ENCODE measurements at regions not wholly inside any gene's neighbourhood (a gene's known extent, or its start where the extent isn't known, plus 50 kb on each side); places are given as distances from the start of the nearest gene placed in this dataset.

- no peak for DNase-seq
- Histone ChIP-seq H3K14ac (ENCODE audit: insufficient read depth, low read length) (no peak overlapping the region), H3K79me2 (ENCODE audit: insufficient read depth, low read length) (no peaks in the 10 kb centered on the region), H2BK12ac (ENCODE audit: insufficient read length, low read depth, low read length) (no peak overlapping the region), H3K23ac (ENCODE audit: insufficient read length, low read depth, low read length) (no peak overlapping the region), H3K27ac (ENCODE audit: insufficient read length, low read depth, low read length) (no peak overlapping the region), H3K9ac (ENCODE audit: extremely low read depth, insufficient read length, low read length) (no peak overlapping the region), H3K9me3 (ENCODE audit: control insufficient read depth, low read depth, low read length) (no peaks in the 10 kb centered on the region), H4K8ac (replicated peaks; ENCODE audit: insufficient read length, low read depth, low read length) (no peak overlapping the region), H3T11ph (ENCODE audit: low read length) (no peak overlapping the region), H3K4me2 (ENCODE audit: insufficient read depth, insufficient read length, low read length) (no peak overlapping the region), H4K91ac (ENCODE audit: insufficient read length, low read depth, low read length) (no peak overlapping the region), H3K18ac (ENCODE audit: insufficient read length, low read depth, low read length) (no peak overlapping the region), H3K4ac (ENCODE audit: low read depth, low read length) (no peak overlapping the region), H3K23me2 (ENCODE audit: insufficient read length, low read depth, low read length, poor library complexity, severe bottlenecking) (no peaks in the 10 kb centered on the region), H4K20me1 (ENCODE audit: control insufficient read depth, insufficient read depth, insufficient read length) (no peaks in the 10 kb centered on the region), H2BK20ac (ENCODE audit: low read depth, low read length, poor library complexity, severe bottlenecking) (no peak overlapping the region), H2BK120ac (ENCODE audit: low read depth, low read length, poor library complexity, severe bottlenecking) (no peak overlapping the region), H3K4me1 (ENCODE audit: insufficient read depth, low read length) (no peaks in the 10 kb centered on the region), H3K27me3 (ENCODE audit: insufficient read depth, low read length) (no peaks in the 10 kb centered on the region), H2BK5ac (ENCODE audit: insufficient read length, low read length) (no peak overlapping the region), H3K79me1 (ENCODE audit: insufficient read depth, low read depth, low read length, poor library complexity, severe bottlenecking) (no peaks in the 10 kb centered on the region), H2AFZ (ENCODE audit: low read length) (no peak overlapping the region), H3K56ac (ENCODE audit: insufficient read length, low read depth, low read length) (no peak overlapping the region), H2AK5ac (ENCODE audit: insufficient read length, low read length) (no peak overlapping the region), H2BK15ac (ENCODE audit: low read depth, low read length) (no peak overlapping the region), H4K5ac (ENCODE audit: insufficient read length, low read depth, low read length) (no peak overlapping the region)
- no CpG with 5 or more reads among the region's 4 CpGs for WGBS (ENCODE audit: extremely low coverage, insufficient read length, low lambda C conversion rate)
- no peak overlapping the region for H3K4me3 Mint-ChIP-seq
- no peak overlapping the region for H3K27ac Mint-ChIP-seq
- H3K36me3 Mint-ChIP-seq (ENCODE audit: insufficient read depth in 1 of 3, low read depth in 3 of 3) = peaks cover 0 to 4% (median 1%) of the 10 kb centered on the region in 3 experiments; a peak in 1 of 7 replicates
- peaks cover 9 to 11% of the 10 kb centered on the region in 2 experiments for H3K4me1 Mint-ChIP-seq
- no peak for TF ChIP-seq CTCF (conservative IDR thresholded peaks at IDR 0.05)
- peaks cover 7 to 9% of the 10 kb centered on the region in 2 experiments; a peak in 4 of 5 replicates for H3K9me3 Mint-ChIP-seq
- no peaks in the 10 kb centered on the region; the same call in 1 of the 2 replicates for H3K27me3 Mint-ChIP-seq (ENCODE audit: low read depth)
These were observed 675.8 kb downstream of the DOK5 start for GRCh38 chr20:55151171-55151570.

Measured in H9 (cell line).